ENCODE measurements at regions not wholly inside any gene's neighbourhood (a gene's known extent, or its start where the extent isn't known, plus 50 kb on each side); places are given as distances from the start of the nearest gene placed in this dataset.

DNA sequence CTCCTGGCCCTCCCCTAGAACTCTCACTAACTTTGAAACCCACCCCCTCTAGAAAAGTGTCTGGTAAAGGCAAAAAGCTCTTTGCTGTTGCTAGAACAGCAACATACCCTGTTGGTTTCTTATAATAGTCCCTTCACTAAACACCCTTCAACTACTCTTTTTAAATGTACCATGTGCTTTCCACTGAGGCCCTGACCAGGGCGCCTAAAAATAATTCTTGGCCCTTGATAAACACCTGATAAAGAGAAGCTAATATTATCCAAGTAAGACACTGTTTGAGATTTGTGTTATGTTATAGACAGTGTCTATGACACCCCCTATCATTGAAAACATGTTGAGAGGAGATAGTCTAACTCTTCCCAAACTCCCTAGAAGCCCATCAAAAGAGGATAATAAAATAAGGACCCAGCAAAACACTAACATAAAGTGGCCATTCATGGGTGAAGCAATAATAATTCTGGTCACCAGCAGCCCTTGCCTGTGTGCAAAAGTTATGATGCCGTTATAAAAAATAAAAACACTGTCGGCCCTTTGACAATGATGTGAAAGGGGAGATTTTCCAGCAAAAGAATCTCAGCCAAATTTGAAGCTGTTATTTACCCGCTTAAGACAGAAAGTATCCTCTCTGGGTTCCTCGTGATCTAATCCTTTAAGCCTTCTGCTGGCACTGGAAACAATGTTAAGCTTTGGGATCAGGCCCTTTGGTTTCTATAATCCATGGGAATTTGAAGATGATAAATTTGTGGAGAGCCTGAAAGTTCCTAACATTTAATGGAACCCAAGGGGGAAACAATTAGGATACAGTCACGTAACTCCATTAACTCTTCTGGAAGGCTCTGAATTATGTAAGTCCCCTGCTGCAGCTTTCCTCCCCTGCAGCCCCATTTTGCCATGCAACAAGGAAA, 122.6 kb upstream of the PLCB4 start:
- TF ChIP-seq POLR2A (IDR thresholded peaks at IDR 0.05): no peak
- TF ChIP-seq, protein P1, sequence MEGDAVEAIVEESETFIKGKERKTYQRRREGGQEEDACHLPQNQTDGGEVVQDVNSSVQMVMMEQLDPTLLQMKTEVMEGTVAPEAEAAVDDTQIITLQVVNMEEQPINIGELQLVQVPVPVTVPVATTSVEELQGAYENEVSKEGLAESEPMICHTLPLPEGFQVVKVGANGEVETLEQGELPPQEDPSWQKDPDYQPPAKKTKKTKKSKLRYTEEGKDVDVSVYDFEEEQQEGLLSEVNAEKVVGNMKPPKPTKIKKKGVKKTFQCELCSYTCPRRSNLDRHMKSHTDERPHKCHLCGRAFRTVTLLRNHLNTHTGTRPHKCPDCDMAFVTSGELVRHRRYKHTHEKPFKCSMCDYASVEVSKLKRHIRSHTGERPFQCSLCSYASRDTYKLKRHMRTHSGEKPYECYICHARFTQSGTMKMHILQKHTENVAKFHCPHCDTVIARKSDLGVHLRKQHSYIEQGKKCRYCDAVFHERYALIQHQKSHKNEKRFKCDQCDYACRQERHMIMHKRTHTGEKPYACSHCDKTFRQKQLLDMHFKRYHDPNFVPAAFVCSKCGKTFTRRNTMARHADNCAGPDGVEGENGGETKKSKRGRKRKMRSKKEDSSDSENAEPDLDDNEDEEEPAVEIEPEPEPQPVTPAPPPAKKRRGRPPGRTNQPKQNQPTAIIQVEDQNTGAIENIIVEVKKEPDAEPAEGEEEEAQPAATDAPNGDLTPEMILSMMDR (IDR thresholded peaks at IDR 0.05): no peak

Data from uterus (tissue), 2 donors.